HG02798 (cell line): ENCODE measurements at regions not wholly inside any gene's neighbourhood (a gene's known extent, or its start where the extent isn't known, plus 50 kb on each side); places are given as distances from the start of the nearest gene placed in this dataset.

Experiments
- ATAC-seq: cut with Tn5 transposase; IDR thresholded peaks from one replicate; pipeline ENCODE4 v1.9.1; 2021; ENCODE audit warnings: mild to moderate bottlenecking; ENCODE audit not compliant: unreplicated experiment, poor library complexity

- ATAC-seq = no peak
These were observed 523.7 kb upstream of the DSEL start for GRCh38 chr18:68040198-68040597.

GRCh38 chr18:68035774-68036522 is 519.4 kb upstream of the DSEL start:
- no peak for ATAC-seq

GRCh38 chr18:68034296-68034695 is 517.8 kb upstream of the DSEL start:
- no peak for ATAC-seq

GRCh38 chr18:68033466-68033865 is 516.9 kb upstream of the DSEL start:
- no peak for ATAC-seq

GRCh38 chr18:68024716-68025115 is 508.2 kb upstream of the DSEL start:
- ATAC-seq = no peak

- ATAC-seq = no peak
These were observed 500.9 kb upstream of the DSEL start for GRCh38 chr18:68017385-68017784.

- no peak for ATAC-seq
These were observed 481.0 kb upstream of the DSEL start for GRCh38 chr18:67997496-67997895.

GRCh38 chr18:67995769-67996168 is 479.2 kb upstream of the DSEL start:
- ATAC-seq = no peak

GRCh38 chr18:67980241-67980640 is 463.7 kb upstream of the DSEL start:
- no peak for ATAC-seq

- no peak for ATAC-seq
These were observed 460.6 kb upstream of the DSEL start for GRCh38 chr18:67977067-67977616.

- ATAC-seq = no peak
These were observed 457.4 kb upstream of the DSEL start for GRCh38 chr18:67973916-67974315.

- ATAC-seq = no peak
These were observed 452.9 kb upstream of the DSEL start for GRCh38 chr18:67969458-67969857.

GRCh38 chr18:67966224-67966623 is 449.7 kb upstream of the DSEL start:
- ATAC-seq = no peak

- ATAC-seq = no peak
These were observed 447.9 kb upstream of the DSEL start for GRCh38 chr18:67964462-67964861.

- no peak for ATAC-seq
These were observed 445.4 kb upstream of the DSEL start for GRCh38 chr18:67961701-67962440.

GRCh38 chr18:67957684-67958083 is 441.2 kb upstream of the DSEL start:
- no peak for ATAC-seq

GRCh38 chr18:67954594-67954993 is 438.1 kb upstream of the DSEL start:
- no peak for ATAC-seq

- ATAC-seq = no peak
These were observed 434.6 kb upstream of the DSEL start for GRCh38 chr18:67951137-67951536.

GRCh38 chr18:67938660-67939059 is 422.1 kb upstream of the DSEL start:
- ATAC-seq = no peak

- no peak for ATAC-seq
These were observed 419.1 kb upstream of the DSEL start for GRCh38 chr18:67935638-67936037.

GRCh38 chr18:67933271-67933670 is 416.8 kb upstream of the DSEL start:
- no peak for ATAC-seq

- no peak for ATAC-seq
These were observed 415.8 kb upstream of the DSEL start for GRCh38 chr18:67932271-67932670.
